Activated T-helper 1 cell treated with anti-CD3 and anti-CD28 coated beads, Interleukin-12 subunit alpha, Interleukin-12 subunit beta, Interleukin-2, Interleukin-4 antibody, amounts not matched to agents 30 ng/mL and 10 ng/mL and 1 ng/mL, durations not matched to agents 14 hours and 24 hours and 36 hours (primary cell): ENCODE measurements at regions not wholly inside any gene's neighbourhood (a gene's known extent, or its start where the extent isn't known, plus 50 kb on each side); places are given as distances from the start of the nearest gene placed in this dataset.
"Not testable (repeated sequence)": the region's sequence is repeated elsewhere in the genome, so short reads cannot be mapped to it uniquely, and the experiment has no call there.

Experiments used
- DNase-seq: peaks from one replicate; pipeline ENCODE4 v3.0.0; 2021; ENCODE audit warnings: low spot score
- H3K27ac Mint-ChIP-seq: one replicate; pipeline ENCODE4 v1.8.0; 2021; ENCODE audit warnings: mild to moderate bottlenecking, mixed read lengths
- H3K27me3 Mint-ChIP-seq: one replicate; pipeline ENCODE4 v1.8.0; 2022; ENCODE audit warnings: mild to moderate bottlenecking, moderate library complexity, mixed read lengths; ENCODE audit not compliant: insufficient read depth
- H3K36me3 Mint-ChIP-seq: one replicate; pipeline ENCODE4 v1.8.0; 2021; ENCODE audit warnings: low read depth, mixed read lengths
- H3K4me1 Mint-ChIP-seq: one replicate; pipeline ENCODE4 v1.8.0; 2021; ENCODE audit warnings: low read depth, mixed read lengths
- H3K4me3 Mint-ChIP-seq: one replicate; pipeline ENCODE4 v1.8.0; 2021; ENCODE audit warnings: mild to moderate bottlenecking, moderate library complexity, mixed read lengths
- H3K9me3 Mint-ChIP-seq: one replicate; pipeline ENCODE4 v1.8.0; 2021; ENCODE audit warnings: mixed read lengths
- intact Hi-C: fragments of 100-400 bp; cut with micrococcal nuclease; formaldehyde crosslinking; loops from one replicate; pipeline ENCODE4 v1.15.1; 2024

- Mint-ChIP-seq H3K9me3 (no peaks in the 10 kb centered on the region), H3K4me3 (no peak overlapping the region), H3K4me1 (no peaks in the 10 kb centered on the region), H3K27me3 (no peaks in the 10 kb centered on the region), H3K36me3 (no peaks in the 10 kb centered on the region), H3K27ac (no peak overlapping the region)
- intact Hi-C loops: no loop called here
- DNase-seq: no peak
Observed at GRCh38 chr13:103618151-103618550, 551.9 kb upstream of the SLC10A2 start.

DNA sequence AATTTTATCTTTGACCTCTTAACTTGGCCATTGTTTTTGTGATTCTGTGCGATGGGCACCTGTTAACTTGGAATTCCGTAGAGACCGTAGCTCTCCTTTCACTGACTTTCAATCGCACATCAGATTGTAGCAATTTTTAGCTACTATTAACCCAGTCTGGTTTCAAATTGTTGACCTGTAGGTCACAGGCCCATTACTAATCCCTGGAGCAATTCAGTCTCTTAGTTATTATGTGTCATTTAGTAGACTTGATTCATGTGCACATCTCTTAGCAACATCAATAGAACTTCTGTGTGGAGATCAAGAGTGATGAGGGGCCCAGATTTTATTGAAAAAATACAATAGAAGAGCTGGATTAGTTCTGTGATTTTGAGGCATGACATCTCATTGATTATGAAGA is 549.6 kb upstream of the SLC10A2 start:
- Mint-ChIP-seq H3K4me3 (no peak overlapping the region), H3K27ac (no peak overlapping the region), H3K36me3 (no peaks in the 10 kb centered on the region), H3K9me3 (no peaks in the 10 kb centered on the region), H3K27me3 (no peaks in the 10 kb centered on the region), H3K4me1 (no peaks in the 10 kb centered on the region)
- DNase-seq: no peak
- intact Hi-C loops: no loop called here

DNA sequence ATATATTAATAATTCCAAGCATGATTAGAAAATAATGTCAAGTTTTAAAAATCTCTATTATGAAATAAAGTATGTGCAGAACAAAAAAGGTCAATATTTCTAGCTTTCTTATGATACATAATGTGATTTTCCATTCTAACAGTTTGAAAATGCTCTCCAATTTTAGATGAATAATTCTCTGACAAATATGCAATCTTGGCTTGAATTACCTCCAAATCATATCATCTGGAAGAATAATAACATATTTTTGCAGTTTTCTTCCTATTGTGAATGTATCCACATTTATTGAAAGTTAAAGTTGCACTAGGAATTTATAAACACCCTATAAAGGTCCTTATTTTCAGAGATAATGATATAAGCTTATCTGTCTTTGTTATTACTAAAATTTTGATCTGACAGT is 548.5 kb upstream of the SLC10A2 start:
- H3K27ac Mint-ChIP-seq: no peak overlapping the region
- H3K9me3 Mint-ChIP-seq: no peaks in the 10 kb centered on the region
- DNase-seq: no peak
- H3K4me3 Mint-ChIP-seq: no peak overlapping the region
- intact Hi-C loops: no loop called here
- H3K27me3 Mint-ChIP-seq: no peaks in the 10 kb centered on the region
- H3K4me1 Mint-ChIP-seq: no peaks in the 10 kb centered on the region
- H3K36me3 Mint-ChIP-seq: no peaks in the 10 kb centered on the region

DNA sequence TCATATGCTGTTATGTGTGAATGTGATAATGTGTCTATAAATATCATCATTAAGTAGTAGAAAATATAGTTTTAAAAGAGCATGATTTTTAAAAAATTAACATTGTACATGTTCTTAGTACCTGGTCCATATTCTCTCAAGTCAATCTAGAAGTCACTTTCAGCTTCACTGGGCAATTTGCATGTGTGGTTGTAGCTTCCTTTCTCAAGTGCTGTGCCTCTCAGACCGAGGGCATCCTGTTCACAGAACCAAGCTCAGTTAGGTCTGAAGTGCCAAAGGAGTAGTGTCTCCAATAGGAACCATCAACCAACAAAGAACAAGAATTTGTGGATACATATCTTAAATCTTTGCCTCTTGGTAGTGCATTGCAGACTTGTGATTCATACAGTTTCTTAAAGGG is 541.8 kb upstream of the SLC10A2 start:
- H3K4me1 Mint-ChIP-seq: no peaks in the 10 kb centered on the region
- no peak overlapping the region for H3K4me3 Mint-ChIP-seq
- DNase-seq: no peak
- H3K27ac Mint-ChIP-seq: no peak overlapping the region
- H3K27me3 Mint-ChIP-seq: no peaks in the 10 kb centered on the region
- intact Hi-C loops: no loop called here
- no peaks in the 10 kb centered on the region for H3K9me3 Mint-ChIP-seq
- H3K36me3 Mint-ChIP-seq: no peaks in the 10 kb centered on the region

DNA sequence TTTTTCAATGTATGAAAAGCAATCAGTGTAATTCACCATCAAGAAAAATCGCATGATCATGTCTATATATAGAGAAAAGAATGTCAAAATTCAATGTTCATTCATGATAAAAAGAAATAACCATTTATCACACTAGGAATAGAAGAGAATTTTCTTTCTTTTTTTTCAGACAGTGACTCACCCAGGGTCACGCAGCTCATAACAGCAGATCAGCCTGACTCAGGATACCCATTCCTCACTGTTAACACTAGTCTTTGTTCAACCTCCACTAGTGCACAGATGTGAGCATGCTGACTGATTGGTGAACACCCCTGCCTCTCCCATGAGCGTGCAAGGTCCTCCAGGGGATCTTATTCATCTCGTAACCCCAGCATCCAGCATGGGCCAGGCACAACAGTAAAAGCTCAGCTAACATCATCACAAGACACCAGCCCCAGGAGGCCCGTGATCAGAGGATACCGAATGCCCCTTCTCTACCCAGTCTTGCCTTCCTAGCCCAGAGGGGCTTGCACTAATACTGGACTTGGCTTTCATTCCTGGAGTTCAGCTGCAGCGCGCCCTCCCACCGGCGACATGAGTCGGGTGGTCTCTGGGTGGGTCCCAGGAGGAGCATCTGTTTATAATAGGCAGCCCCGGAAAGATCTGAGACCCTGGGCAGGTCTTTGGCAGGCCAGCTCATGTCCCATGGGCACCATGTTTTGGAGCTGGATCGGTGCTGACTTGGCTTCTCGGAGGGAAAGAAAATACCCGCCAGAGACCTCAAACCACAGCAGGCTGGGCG is 539.5 kb upstream of the SLC10A2 start:
- Mint-ChIP-seq H3K4me3 (no peak overlapping the region), H3K4me1 (no peaks in the 10 kb centered on the region), H3K9me3 (no peaks in the 10 kb centered on the region), H3K27ac (no peak overlapping the region), H3K27me3 (no peaks in the 10 kb centered on the region), H3K36me3 (no peaks in the 10 kb centered on the region)
- intact Hi-C loops: no loop called here
- DNase-seq: no peak

DNA sequence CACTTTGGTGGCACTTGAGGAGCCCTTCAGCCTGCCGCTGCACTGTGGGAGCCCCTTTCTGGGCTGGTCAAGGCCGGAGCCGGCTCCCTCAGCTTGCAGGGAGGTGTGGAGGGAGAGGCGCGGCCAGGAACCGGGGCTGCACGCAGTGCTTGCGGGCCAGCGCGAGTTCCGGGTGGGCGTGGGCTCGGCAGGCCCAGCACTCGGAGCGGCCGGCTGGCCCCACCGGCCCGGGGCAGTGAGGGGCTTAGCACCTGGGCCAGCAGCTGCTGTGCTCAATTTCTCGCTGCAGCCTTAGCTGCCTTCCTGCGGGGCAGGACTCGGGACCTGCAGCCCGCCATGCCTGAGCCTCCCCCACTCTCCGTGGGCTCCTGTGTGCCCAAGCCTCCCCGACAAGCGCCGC is 533.7 kb upstream of the SLC10A2 start:
- DNase-seq, H3K4me1 Mint-ChIP-seq, H3K36me3 Mint-ChIP-seq, intact Hi-C loops, H3K27ac Mint-ChIP-seq, H3K4me3 Mint-ChIP-seq, H3K9me3 Mint-ChIP-seq, H3K27me3 Mint-ChIP-seq: not testable (repeated sequence)

DNA sequence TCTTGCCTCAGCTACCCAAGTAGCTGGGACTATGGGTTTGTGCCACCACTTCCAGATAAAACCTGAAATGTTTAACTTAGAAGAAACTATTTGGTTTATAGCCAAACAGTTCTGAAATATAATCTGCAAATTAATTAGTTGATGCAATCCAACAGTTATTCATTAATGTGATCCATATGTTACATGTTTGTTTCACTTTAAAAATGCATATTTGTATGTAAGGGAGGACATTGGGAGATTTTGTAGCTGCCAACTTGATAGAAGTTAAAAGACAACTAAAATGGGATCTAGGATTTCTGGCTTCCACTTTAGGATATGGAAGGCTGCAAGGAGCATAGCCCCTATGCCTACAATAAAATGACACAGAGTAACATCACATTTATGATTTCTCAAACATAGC is 532.5 kb upstream of the SLC10A2 start:
- no peak overlapping the region for H3K4me3 Mint-ChIP-seq
- no peaks in the 10 kb centered on the region for H3K4me1 Mint-ChIP-seq
- no peaks in the 10 kb centered on the region for H3K36me3 Mint-ChIP-seq
- H3K27ac Mint-ChIP-seq: no peak overlapping the region
- intact Hi-C loops: no loop called here
- no peak for DNase-seq
- H3K9me3 Mint-ChIP-seq: no peaks in the 10 kb centered on the region
- no peaks in the 10 kb centered on the region for H3K27me3 Mint-ChIP-seq

DNA sequence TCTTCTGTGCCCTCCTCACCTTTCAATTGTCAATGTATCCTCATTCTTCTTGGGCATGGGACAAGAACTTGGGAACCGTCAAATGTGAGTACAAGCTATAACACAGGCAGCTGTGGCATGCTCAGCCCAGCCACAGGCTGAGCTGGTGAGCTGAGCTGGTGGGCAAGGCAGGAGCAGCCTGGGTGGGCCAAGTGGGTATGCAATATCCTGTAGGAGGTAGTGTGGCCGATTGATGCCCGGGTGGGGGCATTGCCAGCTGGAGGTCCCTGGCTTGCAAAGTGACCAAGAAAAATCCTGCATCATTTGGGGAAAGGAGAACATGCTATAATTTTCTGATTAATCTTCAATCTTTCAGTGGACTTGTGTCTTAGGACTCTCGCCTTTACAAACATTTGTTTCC is 507.2 kb upstream of the SLC10A2 start:
- H3K4me3 Mint-ChIP-seq: no peak overlapping the region
- H3K27ac Mint-ChIP-seq: no peak overlapping the region
- no peaks in the 10 kb centered on the region for H3K36me3 Mint-ChIP-seq
- peaks cover 16% of the 10 kb centered on the region for H3K9me3 Mint-ChIP-seq
- no peaks in the 10 kb centered on the region for H3K27me3 Mint-ChIP-seq
- DNase-seq: no peak
- intact Hi-C loops: no loop called here
- H3K4me1 Mint-ChIP-seq: no peaks in the 10 kb centered on the region

DNA sequence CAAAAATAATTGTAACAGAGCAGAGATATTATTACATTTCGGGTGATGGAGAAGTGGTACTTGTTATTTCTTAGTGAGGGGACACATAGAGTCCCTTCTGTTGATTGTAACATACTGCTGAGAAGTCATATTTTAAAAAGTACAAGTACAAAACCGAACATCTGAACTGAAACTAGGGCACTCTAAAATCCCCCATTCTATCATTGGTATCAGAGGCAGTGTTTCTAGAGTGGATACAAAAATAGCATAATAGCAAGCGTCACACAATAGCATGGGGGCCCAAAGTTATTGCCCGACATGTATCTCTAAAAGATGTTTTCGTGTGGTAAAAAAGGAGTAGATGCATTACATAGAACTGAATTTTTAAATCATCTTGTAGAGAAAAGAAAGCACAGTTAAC is 502.1 kb upstream of the SLC10A2 start:
- no peak for DNase-seq
- intact Hi-C loops: no loop called here
- Mint-ChIP-seq H3K36me3 (no peaks in the 10 kb centered on the region), H3K27me3 (no peaks in the 10 kb centered on the region), H3K4me1 (no peaks in the 10 kb centered on the region), H3K27ac (no peak overlapping the region), H3K4me3 (no peak overlapping the region), H3K9me3 (peaks cover 10% of the 10 kb centered on the region)

DNA sequence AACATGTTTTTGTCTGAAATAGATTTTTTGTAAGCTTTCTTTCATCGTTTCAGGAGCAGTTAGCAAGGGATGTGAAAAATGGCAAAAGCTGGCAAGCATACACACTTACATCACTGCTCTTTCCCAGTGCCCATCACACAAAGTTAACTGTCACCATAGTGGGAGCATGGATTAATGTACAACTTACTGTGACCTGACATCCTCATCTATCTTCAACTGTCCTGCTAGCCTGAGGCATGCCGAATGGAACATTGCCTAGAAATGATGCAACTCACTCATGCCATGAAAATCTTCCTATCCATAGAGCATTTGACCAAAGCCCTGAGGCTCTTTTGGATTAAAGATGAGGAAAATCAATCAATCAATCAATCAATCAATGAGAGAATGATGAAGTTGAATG is 491.7 kb upstream of the SLC10A2 start:
- Mint-ChIP-seq H3K36me3 (no peaks in the 10 kb centered on the region), H3K27me3 (no peaks in the 10 kb centered on the region), H3K9me3 (peaks cover 8% of the 10 kb centered on the region), H3K4me1 (no peaks in the 10 kb centered on the region), H3K4me3 (no peak overlapping the region), H3K27ac (no peak overlapping the region)
- DNase-seq: no peak
- intact Hi-C loops: no loop called here

DNA sequence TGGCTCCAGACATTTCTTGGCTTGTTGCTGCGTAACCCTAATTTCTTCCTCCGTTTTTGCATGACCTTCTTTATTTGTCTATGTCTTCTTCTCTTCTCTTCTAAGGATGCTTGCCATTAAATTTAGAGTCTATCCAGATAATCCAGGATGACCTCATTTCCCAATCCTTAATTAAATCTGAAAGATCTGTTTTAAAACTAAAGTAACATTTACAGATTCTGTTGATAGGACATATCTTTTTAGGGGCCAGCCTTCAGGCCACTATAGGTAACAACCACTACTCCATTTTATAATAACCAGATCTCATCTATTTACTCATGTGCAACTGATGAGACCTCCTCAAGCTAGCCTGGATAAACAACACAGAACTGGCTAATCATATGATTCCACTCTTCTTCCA is 490.5 kb upstream of the SLC10A2 start:
- no peak overlapping the region for H3K27ac Mint-ChIP-seq
- no peaks in the 10 kb centered on the region for H3K36me3 Mint-ChIP-seq
- DNase-seq: no peak
- H3K9me3 Mint-ChIP-seq: peaks cover 9% of the 10 kb centered on the region
- no peak overlapping the region for H3K4me3 Mint-ChIP-seq
- H3K27me3 Mint-ChIP-seq: no peaks in the 10 kb centered on the region
- intact Hi-C loops: no loop called here
- no peaks in the 10 kb centered on the region for H3K4me1 Mint-ChIP-seq

- intact Hi-C loops: no loop called here
- DNase-seq: no peak
- Mint-ChIP-seq H3K4me3 (no peak overlapping the region), H3K4me1 (no peaks in the 10 kb centered on the region), H3K36me3 (no peaks in the 10 kb centered on the region), H3K9me3 (peaks cover 37% of the 10 kb centered on the region), H3K27ac (no peak overlapping the region), H3K27me3 (no peaks in the 10 kb centered on the region)
Observed at GRCh38 chr13:103547914-103548313, 481.7 kb upstream of the SLC10A2 start.

- intact Hi-C loops: no loop called here
- Mint-ChIP-seq H3K27me3 (no peaks in the 10 kb centered on the region), H3K36me3 (no peaks in the 10 kb centered on the region), H3K9me3 (peaks cover 38% of the 10 kb centered on the region), H3K27ac (no peak overlapping the region), H3K4me1 (no peaks in the 10 kb centered on the region), H3K4me3 (no peak overlapping the region)
- no peak for DNase-seq
Observed at GRCh38 chr13:103546271-103546670, 480.1 kb upstream of the SLC10A2 start.

- H3K9me3 Mint-ChIP-seq: peaks cover 30% of the 10 kb centered on the region
- intact Hi-C loops: no loop called here
- no peaks in the 10 kb centered on the region for H3K27me3 Mint-ChIP-seq
- DNase-seq: no peak
- no peaks in the 10 kb centered on the region for H3K36me3 Mint-ChIP-seq
- no peak overlapping the region for H3K27ac Mint-ChIP-seq
- H3K4me1 Mint-ChIP-seq: no peaks in the 10 kb centered on the region
- no peak overlapping the region for H3K4me3 Mint-ChIP-seq
Observed at GRCh38 chr13:103542648-103543047, 476.4 kb upstream of the SLC10A2 start.
